T-helper 2 cell treated with Interferon-gamma antibody and Interleukin-4, amounts not matched to agents 5 μg/mL and 100 μg/mL, for 36 hours (primary cell): ENCODE measurements at regions not wholly inside any gene's neighbourhood (a gene's known extent, or its start where the extent isn't known, plus 50 kb on each side); places are given as distances from the start of the nearest gene placed in this dataset.
A peak's percentile ranks its signal among the peaks of the same experiment; 100 is the strongest.

ENCODE experiments used
- DNase-seq: peaks from one replicate; pipeline ENCODE4 v3.0.0; 2021; ENCODE audit warnings: low spot score
- H3K27ac Mint-ChIP-seq: one replicate; pipeline ENCODE4 v1.8.0; 2021; ENCODE audit warnings: mild to moderate bottlenecking, mixed read lengths
- H3K27me3 Mint-ChIP-seq: one replicate; pipeline ENCODE4 v1.8.0; 2021; ENCODE audit warnings: low read depth, mixed read lengths
- H3K36me3 Mint-ChIP-seq: one replicate; pipeline ENCODE4 v1.8.0; 2021; ENCODE audit warnings: low read depth, mixed read lengths
- H3K4me1 Mint-ChIP-seq: one replicate; pipeline ENCODE4 v1.8.0; 2021; ENCODE audit warnings: low read depth, mixed read lengths
- H3K4me3 Mint-ChIP-seq: one replicate; pipeline ENCODE4 v1.8.0; 2022; ENCODE audit warnings: mild to moderate bottlenecking, moderate library complexity, mixed read lengths
- H3K9me3 Mint-ChIP-seq: one replicate; pipeline ENCODE4 v1.8.0; 2021; ENCODE audit warnings: mixed read lengths

GRCh38 chr9:74284581-74285450, 212.3 kb upstream of the RORB start:
- no peak overlapping the region for H3K27ac Mint-ChIP-seq
- DNase-seq, result no peak
- no peak overlapping the region for H3K4me3 Mint-ChIP-seq

DNA sequence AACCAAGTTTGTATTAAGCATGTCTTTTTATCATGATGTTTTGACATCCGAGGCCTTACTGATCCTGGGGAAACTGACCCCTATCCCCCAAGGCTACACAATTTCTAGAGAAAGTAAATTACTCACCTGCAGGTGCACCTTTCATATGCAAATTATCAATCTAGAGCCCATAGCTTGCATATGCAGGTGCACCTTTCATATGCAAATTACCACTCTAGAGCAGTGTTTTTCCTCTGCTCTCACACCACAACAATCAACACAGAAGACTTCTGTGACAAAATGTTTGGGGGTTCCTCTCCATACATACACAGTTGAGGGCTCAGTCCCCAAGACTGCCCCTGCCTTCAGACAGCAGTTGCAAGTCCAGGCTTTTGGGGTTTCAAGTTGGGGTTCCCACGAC, 203.7 kb upstream of the RORB start:
- Mint-ChIP-seq H3K36me3 (no peaks in the 10 kb centered on the region), H3K4me1 (no peaks in the 10 kb centered on the region), H3K27me3 (no peaks in the 10 kb centered on the region), H3K27ac (no peak overlapping the region), H3K9me3 (no peaks in the 10 kb centered on the region), H3K4me3 (no peak overlapping the region)
- no peak for DNase-seq

More at GRCh38 chr9:74284581-74285450, 212.3 kb upstream of the RORB start:
- H3K36me3 Mint-ChIP-seq, result peaks cover under 1% of the 10 kb centered on the region
- peaks cover 5% of the 10 kb centered on the region for H3K9me3 Mint-ChIP-seq
- peaks cover 11% of the 10 kb centered on the region for H3K4me1 Mint-ChIP-seq
- H3K27me3 Mint-ChIP-seq, result no peaks in the 10 kb centered on the region

- no peaks in the 10 kb centered on the region for H3K36me3 Mint-ChIP-seq
- H3K27me3 Mint-ChIP-seq, result peaks cover 3% of the 10 kb centered on the region
- H3K9me3 Mint-ChIP-seq, result no peaks in the 10 kb centered on the region
- H3K4me1 Mint-ChIP-seq, result no peaks in the 10 kb centered on the region
- no peak overlapping the region for H3K4me3 Mint-ChIP-seq
- H3K27ac Mint-ChIP-seq, result no peak overlapping the region
- no peak for DNase-seq
Measured at GRCh38 chr9:74303945-74304344, 193.2 kb upstream of the RORB start.

GRCh38 chr9:74304598-74304997, 192.5 kb upstream of the RORB start:
- Mint-ChIP-seq H3K27me3 (peaks cover 2% of the 10 kb centered on the region), H3K27ac (no peak overlapping the region), H3K9me3 (no peaks in the 10 kb centered on the region), H3K4me1 (no peaks in the 10 kb centered on the region), H3K4me3 (no peak overlapping the region), H3K36me3 (no peaks in the 10 kb centered on the region)
- no peak for DNase-seq

DNA sequence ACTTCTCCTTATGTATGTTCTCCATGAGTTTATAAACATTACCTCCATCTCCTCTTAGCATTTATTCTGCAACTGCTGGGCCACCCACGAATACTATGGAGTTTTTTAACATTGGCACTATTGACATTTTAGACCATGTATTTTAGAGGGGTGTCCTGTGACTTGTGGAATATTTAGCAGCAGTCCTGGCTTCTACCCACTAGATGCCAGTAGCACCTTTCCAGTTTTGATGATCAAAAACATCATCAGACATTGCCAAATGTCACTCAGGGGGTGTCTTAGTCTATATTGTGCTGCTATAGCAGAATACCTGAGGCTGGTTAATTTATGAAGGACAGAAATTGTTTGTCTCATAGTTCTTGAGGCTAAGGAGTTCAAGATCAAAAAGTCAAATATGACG, 187.5 kb upstream of the RORB start:
- Mint-ChIP-seq H3K27ac (no peak overlapping the region), H3K27me3 (peaks cover 4% of the 10 kb centered on the region), H3K4me1 (no peaks in the 10 kb centered on the region), H3K9me3 (peaks cover 24% of the 10 kb centered on the region), H3K36me3 (no peaks in the 10 kb centered on the region), H3K4me3 (no peak overlapping the region)
- DNase-seq, result no peak

DNA sequence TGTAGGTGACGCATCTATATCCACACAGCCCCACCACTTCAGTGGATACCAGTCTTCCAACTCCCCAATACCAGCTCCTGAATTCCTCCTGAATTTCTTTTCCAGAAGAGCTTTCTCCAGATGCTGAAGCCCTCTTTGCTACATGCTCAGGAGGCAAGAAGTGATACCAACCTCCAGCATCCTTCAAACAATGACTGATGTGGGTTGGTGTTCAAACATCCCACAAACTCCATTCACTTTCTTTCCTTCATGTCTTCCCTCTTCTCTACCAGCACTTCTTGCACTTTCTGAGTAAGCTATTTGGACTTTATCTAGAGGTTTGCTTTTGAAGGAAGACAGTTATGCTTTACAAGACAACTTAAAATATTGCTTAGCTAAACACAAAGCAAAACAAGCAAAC, 179.9 kb upstream of the RORB start:
- no peak overlapping the region for H3K4me3 Mint-ChIP-seq
- H3K4me1 Mint-ChIP-seq, result no peaks in the 10 kb centered on the region
- no peaks in the 10 kb centered on the region for H3K36me3 Mint-ChIP-seq
- H3K27me3 Mint-ChIP-seq, result peaks cover 2% of the 10 kb centered on the region
- peaks cover 35% of the 10 kb centered on the region for H3K9me3 Mint-ChIP-seq
- DNase-seq, result no peak
- no peak overlapping the region for H3K27ac Mint-ChIP-seq

GRCh38 chr9:74321396-74321795, 175.7 kb upstream of the RORB start:
- no peak overlapping the region for H3K27ac Mint-ChIP-seq
- H3K9me3 Mint-ChIP-seq, result peaks cover 25% of the 10 kb centered on the region
- peaks cover 9% of the 10 kb centered on the region for H3K4me1 Mint-ChIP-seq
- H3K36me3 Mint-ChIP-seq, result no peaks in the 10 kb centered on the region
- peaks cover 2% of the 10 kb centered on the region for H3K27me3 Mint-ChIP-seq
- DNase-seq, result no peak
- no peak overlapping the region for H3K4me3 Mint-ChIP-seq

DNA sequence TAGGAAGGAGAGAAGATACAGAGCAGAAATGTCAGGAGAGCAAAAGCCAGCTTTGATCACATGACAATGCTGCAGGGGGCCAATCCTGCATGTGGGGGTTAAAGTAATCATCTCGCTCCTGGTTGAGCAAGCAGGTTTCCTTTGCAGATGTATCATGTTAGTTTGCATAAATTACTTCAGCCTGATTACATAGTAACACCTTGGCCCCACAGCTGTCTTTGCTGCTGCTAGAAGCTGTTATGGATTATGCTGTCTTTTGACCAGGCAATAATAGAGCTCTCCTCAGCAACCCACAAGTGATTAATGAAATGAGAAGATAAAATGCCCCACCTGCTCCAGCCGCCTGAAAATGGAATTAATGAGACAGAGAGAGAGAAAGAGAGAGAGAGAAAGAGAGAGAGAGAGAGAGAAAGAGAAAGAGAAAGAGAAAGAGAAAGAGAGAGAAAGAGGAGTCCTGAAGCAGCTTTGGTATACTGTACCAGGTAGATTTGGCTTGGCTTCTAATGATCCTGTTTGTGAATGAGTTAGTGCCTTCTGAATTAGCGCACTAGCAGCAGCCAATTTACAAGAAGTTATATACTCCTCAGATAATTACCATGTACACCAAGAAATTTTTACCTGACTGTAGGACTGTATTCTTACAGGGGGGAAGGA, 174.3 kb upstream of the RORB start:
- Mint-ChIP-seq H3K4me1 (peaks cover 9% of the 10 kb centered on the region), H3K27ac (peak overlapping the region; percentile 72), H3K27me3 (peaks cover 2% of the 10 kb centered on the region), H3K36me3 (no peaks in the 10 kb centered on the region), H3K9me3 (peaks cover 25% of the 10 kb centered on the region), H3K4me3 (peak overlapping the region; percentile 82)
- DNase-seq, result no peak

DNA sequence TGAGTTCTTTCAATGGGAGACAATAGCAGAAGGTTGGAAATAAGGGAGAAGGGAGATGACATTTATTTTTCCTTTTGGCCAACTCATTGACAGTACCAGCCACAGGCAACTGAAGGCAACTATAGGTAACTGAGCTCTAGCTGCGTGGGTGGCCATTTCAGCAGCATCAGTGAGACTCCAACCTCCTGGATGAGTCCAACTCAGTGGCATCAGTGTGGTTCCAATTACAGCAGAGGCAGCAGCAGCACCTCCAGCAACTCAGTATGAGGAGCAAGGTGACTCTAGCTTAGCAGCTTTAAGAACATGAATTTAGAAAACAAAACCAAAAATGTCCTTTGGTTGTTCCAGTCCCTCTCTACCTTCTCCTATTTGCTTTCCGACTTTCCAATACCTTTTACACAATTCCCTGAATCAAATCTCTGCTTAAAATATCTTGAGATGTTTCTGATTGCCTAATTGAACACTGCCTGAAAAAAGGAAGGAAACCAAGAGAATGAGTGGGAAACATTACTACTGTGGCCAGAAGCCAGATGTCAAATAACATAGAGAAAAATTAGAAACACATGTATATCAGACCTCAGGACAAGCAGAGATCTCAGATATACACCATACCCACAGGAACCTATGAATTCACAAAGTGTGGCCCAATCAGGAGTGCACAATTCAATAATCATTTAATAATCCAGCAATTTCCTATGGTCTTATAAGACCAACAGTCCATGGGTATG, 166.5 kb upstream of the RORB start:
- Mint-ChIP-seq H3K27ac (no peak overlapping the region), H3K27me3 (peaks cover 5% of the 10 kb centered on the region), H3K4me1 (peaks cover 28% of the 10 kb centered on the region), H3K36me3 (no peaks in the 10 kb centered on the region), H3K4me3 (no peak overlapping the region), H3K9me3 (no peaks in the 10 kb centered on the region)
- no peak for DNase-seq

GRCh38 chr9:74331607-74332006, 165.5 kb upstream of the RORB start:
- H3K9me3 Mint-ChIP-seq, result no peaks in the 10 kb centered on the region
- H3K36me3 Mint-ChIP-seq, result no peaks in the 10 kb centered on the region
- H3K27ac Mint-ChIP-seq, result no peak overlapping the region
- H3K27me3 Mint-ChIP-seq, result peaks cover 5% of the 10 kb centered on the region
- no peak overlapping the region for H3K4me3 Mint-ChIP-seq
- peaks cover 28% of the 10 kb centered on the region for H3K4me1 Mint-ChIP-seq
- no peak for DNase-seq

DNA sequence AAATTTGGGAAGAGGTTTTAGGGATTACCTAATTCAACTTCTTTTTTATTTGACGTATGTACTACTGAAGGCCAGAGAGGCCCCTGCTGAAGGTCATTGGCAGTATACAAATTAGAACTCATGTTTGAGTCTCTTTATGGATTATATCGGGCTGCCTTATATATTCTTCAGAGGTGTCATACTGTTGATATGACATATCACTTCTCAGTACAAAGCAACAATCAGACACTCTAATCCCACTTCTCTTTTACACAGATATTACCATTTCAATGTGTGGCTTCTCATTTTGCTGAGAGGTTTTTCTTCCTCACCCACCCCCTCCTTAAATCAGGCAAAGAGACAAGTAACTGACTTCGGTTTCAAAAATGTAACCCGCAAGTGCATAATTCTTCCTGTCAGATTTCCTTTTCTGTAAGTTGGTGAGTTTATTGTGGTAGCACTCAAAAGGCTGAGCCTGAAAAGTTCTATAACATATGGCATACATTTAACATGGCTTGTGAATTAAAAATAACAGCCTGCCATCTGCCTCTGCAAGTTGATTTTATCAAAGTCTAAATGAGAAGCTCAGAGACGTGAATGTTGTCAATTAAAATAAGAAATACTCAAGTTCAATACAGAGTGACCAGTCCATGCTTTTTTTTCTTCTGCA, 163.6 kb upstream of the RORB start:
- H3K27me3 Mint-ChIP-seq, result peaks cover 4% of the 10 kb centered on the region

DNA sequence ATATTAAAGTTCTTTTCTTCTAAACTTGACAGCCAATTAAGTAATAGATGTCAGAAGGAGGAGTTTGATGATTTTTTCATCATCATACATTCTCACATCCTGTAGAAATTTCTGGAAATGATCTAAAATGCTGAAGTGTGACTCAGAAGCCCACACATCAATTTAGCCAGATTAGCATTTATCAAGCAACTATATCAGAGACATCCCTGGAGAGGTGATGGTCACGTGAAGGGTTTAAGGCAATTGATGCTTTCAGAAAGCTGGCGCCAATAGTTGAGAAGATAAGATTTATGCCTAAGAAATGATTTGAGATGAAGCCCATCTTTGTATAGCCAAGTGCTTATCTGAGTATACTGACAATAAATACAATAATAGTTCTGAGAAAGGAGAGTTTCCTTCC, 162.9 kb upstream of the RORB start:
- DNase-seq, result no peak
- Mint-ChIP-seq H3K27ac (peak overlapping the region; percentile 47), H3K27me3 (peaks cover 2% of the 10 kb centered on the region), H3K36me3 (peaks cover 2% of the 10 kb centered on the region), H3K4me3 (peak overlapping the region; percentile 39), H3K9me3 (no peaks in the 10 kb centered on the region), H3K4me1 (peaks cover 33% of the 10 kb centered on the region)

More for the DNA sequence above, 163.6 kb upstream of the RORB start:
- Mint-ChIP-seq H3K27ac (peak overlapping the region; percentile 56), H3K9me3 (no peaks in the 10 kb centered on the region), H3K4me1 (peaks cover 30% of the 10 kb centered on the region), H3K4me3 (peak overlapping the region; percentile 39), H3K36me3 (peaks cover 2% of the 10 kb centered on the region)
- DNase-seq, result no peak

- Mint-ChIP-seq H3K27me3 (peaks cover 4% of the 10 kb centered on the region), H3K36me3 (peaks cover 2% of the 10 kb centered on the region), H3K27ac (no peak overlapping the region), H3K4me1 (peaks cover 33% of the 10 kb centered on the region), H3K9me3 (no peaks in the 10 kb centered on the region), H3K4me3 (no peak overlapping the region)
- no peak for DNase-seq
Measured at GRCh38 chr9:74336161-74336560, 161.0 kb upstream of the RORB start.
